ENCODE measurements at regions not wholly inside any gene's neighbourhood (a gene's known extent, or its start where the extent isn't known, plus 50 kb on each side); places are given as distances from the start of the nearest gene placed in this dataset.
"Not testable (repeated sequence)": the region's sequence is repeated elsewhere in the genome, so short reads cannot be mapped to it uniquely, and the experiment has no call there.

DNA sequence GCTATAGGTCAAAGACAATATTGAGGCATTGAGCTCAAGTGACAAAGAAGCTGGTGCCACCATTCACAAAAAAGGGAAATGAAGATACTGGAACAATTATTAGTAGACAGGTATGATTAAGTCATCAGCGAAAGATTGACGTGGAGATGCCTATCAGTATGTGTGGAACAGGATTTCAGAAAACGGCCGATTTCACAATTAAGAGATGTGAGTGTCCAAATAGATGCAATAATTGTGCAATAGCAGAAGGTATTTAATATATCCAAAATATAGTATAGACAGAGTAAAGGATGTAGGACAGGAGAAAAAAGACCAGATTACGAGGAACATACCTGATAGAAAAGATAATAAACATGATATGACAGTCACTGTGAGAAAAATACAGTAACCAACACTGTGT, 433.1 kb downstream of the C12orf50 start:
- no peak for DNase-seq (ENCODE audit: extremely low read depth, low read depth, low spot score)

DNA sequence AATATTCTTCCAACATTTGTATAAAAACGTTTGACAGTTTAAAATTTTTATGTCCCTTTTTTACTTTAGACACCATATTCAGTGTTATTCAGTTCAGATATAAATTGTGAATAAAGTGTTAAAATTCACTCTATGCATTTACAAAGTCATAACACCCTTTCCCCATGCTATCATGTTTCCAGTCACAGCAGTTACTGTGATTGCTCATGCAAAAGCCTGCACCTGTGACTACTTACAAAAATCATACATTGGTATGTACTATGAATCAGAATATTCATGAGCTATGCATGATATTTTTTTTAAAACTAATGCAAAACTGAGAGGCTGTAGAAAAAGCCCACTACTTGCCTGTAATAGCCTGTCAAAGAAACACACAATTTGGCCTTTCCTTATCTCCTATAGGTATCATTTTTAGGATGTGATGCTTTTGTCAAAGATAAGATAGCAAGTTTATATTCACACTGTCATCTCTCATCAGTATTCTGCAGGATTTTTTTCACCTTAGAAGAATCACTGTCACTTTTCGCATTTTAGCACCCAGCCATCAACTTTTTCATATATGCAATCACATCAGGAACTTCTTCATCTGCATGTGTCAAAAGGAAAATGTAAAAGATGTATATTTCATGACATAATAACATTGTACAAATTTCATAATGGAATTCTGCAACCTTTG, 443.2 kb downstream of the C12orf50 start:
- no peak for DNase-seq (ENCODE audit: extremely low read depth, low read depth, low spot score)

DNA sequence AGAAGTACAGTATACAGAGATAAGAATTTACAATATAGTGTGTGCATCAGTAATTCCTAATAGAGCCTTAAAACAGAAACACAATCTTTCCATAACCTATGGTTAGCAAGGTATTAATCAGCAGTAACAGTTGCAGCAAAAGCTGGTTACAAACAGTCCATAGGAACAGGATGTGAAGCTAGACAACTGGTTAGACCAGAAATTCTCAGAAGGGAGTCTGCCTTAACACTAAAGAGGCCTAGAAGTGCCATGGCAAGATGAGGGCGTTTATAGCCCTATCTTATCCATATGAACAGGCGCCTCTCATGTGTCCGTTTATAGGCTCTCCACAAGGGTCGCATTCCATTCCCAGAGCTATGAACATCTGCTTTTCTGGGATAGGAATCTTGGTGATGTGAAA, 450.1 kb downstream of the C12orf50 start:
- not testable (repeated sequence) for DNase-seq (ENCODE audit: extremely low read depth, low read depth, low spot score)

DNA sequence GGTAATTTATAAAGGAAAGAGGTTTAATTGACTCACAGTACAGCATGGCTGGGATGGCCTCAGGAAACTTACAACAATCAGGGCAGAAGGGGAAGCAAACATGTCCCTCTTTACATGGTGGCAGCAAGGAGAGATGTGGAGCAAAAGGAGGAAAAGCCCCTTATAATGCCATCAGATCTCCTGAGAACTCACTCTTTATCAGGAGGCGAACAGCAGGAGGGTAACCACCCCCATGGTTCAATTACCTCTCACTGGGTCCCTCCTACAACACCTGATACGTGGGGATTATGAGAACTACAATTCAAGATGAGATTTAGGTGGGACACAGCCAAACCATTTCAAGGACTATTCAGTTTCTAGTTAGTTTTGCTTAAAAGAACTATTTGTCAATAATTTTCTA, 453.3 kb downstream of the C12orf50 start:
- no peak for DNase-seq (ENCODE audit: extremely low read depth, low read depth, low spot score)

DNA sequence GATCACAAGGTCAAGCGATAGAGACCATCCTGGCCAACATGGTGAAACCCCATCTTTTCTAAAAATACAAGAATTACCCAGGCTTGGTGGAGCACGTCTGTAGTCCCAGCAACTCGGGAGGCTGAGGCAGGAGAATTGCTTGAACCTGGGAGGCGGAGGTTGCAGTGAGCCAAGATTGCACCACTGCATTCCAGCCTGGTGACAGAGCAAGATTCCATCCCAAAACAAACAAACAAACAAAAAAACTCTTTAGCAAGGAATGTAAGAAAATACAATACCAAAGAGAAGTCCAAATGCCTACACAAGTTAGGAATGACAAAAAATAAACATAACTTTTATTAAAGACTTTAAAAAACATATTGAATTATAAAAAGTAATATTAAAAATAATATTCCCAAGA, 462.3 kb downstream of the C12orf50 start:
- DNase-seq (ENCODE audit: extremely low read depth, low read depth, low spot score) = not testable (repeated sequence)

DNA sequence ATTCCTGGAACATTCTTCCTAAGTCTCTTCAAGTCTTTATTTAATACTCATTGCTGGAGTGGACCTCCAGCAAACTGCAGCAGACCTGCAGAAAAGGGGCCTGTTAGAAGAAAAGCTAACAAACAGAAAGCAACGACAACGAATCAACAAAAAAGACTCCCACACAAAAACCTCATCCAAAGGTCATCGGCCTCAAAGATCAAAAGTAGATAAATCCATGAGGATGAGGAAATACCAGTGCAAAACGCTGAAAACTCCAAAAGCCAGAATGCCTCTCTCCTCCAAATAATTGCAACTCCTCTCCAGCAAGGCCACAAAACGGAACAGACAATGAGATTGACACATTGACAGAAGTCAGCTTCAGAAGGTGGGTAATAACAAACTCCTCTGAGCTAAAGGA, 472.2 kb downstream of the C12orf50 start:
- DNase-seq (ENCODE audit: extremely low read depth, low read depth, low spot score) = no peak

DNA sequence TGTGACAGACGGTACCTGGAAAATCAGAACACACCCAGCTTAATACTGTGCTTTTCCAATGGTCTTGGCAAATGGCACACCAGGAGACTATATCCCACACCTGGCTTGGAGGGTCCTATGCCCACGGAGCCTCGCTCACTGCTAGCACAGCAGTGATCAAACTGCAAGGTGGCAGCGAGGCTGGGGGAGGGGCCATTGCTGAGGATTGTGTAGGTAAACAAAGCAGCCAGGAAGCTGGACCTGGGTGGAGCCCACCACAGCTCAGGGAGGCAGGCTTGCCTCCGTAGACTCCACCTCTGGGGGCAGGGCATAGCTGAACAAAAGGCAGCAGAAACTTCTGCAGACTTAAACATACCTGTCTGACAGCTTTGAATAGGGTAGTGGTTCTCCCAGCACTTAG, 498.0 kb downstream of the C12orf50 start:
- not testable (repeated sequence) for DNase-seq (ENCODE audit: extremely low read depth, low read depth, low spot score)

DNA sequence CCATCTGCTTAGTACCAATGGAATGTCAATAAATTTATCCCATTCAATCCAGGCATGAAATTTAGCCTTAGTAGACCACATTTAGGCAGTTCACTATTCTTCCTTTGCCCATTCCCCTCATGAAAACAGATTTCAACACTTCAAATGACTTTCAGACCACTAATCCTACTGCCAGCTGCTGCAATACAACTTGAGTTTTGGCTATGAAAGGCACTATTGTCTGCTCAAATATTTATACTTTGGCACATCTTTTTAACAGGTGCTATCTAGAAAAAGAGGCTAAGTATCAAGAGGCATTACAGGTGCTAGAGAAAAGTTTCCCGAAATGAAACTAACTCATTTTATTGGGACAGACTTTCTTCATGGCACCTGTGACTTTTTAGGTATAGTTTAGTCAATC, 499.8 kb downstream of the C12orf50 start:
- DNase-seq (ENCODE audit: extremely low read depth, low read depth, low spot score) = no peak

DNA sequence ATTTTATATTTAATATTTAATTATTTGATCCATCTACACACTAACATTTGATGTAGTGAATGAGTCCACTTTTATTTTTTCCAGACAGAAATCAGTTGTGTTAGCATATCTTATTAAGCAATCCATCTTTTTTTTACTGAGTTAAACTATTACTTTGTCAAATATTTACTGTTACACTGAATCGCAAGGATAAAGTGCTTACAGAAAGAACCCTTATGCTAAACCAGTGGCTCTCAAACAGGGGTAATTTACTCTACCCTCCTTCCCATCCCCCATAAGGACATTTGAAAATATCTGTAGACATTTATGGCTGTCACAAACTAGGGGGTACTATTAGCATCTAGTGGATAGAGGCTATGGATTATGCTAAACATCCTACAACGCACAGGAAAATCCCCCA, 508.2 kb downstream of the C12orf50 start:
- DNase-seq (ENCODE audit: extremely low read depth, low read depth, low spot score) = no peak

DNA sequence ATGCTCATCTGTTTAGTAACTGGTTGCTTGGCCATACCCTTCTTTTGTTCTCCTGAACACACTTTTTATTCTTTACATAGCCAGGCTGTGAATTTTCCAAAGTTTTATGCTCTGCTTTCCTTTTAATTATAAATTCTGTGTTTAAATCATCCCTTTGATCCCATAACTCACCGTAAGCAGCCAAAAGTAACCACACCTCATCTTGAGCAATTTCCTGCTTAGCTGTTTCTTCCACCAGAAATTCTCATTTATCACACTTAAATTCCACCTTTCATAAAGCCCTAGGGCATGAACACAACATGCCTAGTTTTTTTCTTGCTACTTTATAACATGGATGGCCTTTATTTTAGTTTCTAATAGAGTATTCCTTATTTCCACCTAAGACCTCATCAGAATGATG, 510.7 kb downstream of the C12orf50 start:
- no peak for DNase-seq (ENCODE audit: extremely low read depth, low read depth, low spot score)

DNA sequence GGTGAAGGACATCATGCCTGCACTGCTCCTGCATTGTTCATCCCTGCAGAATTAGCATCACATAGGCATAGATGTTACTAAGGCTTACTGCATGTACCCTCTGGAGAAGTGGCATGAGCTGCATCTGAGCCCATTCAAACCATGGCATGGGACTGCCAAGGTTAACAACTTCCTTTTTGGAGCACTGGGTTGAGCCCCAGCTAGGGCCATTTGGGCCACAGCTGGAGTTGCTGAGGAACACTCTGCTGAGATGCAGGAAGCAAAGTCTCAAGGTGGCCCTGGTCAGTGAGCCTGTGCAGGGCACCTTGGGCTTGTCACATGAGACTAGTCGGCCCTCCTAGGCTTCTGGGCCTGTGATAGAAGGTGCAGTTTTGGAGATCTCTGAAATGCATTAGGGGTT, 511.2 kb downstream of the C12orf50 start:
- DNase-seq (ENCODE audit: extremely low read depth, low read depth, low spot score) = no peak

DNA sequence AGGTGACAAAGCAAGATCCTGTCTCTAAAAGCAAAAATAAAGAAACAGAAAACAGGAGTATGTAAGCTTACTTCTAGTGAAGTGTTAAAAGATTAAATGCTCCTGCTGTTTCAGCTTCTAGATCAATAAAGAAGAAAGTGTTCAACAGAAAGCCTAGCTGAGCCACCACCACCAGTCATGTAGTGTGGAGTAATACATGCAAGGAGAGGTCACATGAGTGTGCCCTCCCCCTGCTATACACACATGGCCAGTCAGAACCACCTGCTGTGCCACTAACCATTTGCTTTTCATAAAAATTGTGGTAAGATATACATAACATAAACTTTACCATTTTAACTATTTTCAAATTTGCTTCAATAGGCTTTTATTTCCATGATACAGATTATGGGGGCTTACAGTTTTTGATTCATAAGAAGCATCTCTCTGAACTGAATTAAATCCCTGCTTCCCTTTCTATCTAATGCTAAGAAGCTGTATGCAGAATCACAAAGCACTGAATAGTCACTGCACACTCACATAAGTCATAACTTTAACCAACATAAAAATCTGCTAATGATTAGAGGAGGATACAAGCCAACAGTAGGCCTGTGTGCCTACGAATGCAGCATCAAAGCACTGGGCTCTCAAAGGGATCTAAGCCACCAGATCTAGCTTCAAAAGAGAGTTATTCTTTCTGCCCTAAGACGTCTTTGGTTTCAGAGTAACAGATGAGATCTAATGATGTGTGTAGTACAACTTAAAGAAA, 515.5 kb downstream of the C12orf50 start:
- no peak for DNase-seq (ENCODE audit: extremely low read depth, low read depth, low spot score)

DNA sequence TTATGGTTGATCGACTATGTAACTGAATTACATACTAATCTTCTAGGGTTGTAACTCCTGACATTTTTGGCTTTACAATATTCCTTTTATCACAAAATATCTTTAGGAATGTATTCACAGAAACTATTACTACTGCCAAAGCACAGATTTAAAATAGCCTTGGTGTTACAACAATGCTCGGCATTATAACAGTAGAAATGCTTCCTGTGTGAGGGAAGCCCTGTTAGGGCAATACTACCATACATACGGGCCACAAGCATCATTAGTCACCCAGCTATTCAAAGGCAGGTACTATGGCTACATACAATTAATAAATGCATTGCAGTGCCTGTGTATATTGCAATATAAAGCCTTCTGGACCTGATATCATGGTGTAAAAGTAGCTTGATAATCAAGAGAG, 517.8 kb downstream of the C12orf50 start:
- DNase-seq (ENCODE audit: extremely low read depth, low read depth, low spot score) = no peak

DNA sequence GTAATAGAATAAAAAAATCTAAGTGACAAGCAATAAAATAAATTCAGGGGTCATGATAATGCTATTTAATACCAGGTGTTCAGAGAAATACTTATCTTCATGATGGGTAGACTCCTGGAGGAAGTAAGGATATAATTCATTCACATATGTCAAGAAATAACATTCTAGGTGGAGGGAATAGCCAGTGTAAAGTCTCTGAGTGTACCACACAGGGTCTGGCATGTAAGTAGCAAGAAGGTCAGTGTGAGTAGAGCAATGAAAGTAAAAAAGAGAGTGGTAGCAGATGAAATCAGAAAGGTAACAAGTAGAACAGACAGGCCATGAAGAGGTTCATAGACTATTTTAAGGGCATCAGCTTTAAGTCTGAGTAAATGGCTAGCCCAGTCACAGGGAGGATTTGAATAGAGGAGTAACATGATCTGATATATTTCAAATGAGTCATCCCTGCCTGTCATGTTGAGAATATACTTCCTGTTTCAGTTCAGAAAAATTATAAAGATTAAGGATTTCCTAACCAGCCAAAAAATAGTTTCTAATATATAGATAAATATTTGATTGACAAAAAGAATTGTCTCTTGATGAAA, 519.9 kb downstream of the C12orf50 start:
- peak; percentile 18 for DNase-seq (ENCODE audit: extremely low read depth, low read depth, low spot score)

DNA sequence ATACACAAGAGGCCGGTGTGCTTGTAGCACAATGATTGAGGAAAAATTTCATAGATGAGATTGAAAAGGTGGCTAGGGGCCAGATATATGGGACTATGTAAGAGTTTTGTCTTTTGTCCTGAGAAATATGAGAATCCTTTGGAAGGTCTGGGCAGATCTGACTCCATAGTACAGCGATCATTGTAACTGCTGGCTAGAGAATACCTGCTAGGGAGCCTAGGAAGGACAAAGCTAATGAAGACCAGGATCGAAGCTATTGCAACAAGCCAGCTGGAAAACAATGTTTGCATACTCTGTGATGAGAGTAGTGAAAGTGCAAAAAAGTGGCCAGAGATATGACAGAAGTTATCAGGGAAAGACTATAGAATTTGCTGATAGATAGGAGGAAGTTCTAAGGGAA, 537.6 kb downstream of the C12orf50 start:
- no peak for DNase-seq (ENCODE audit: extremely low read depth, low read depth, low spot score)

DNA sequence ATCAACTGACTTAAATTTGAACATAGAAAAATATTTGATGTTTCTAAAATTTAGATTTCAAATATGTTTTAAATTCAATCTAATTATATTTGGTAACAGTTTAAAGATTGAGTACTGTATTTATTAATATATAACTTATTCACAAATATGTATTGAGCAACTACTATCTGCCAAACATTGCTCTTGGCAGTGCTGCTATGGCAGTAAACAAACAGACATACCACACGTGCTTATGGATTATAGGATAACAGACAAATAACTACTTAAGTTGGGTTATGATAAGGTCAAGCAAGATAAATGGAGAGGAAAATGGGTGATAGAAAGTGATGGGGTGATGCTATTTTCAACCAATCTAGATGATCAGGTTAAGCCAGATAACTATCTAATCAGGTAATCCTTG, 538.1 kb downstream of the C12orf50 start:
- DNase-seq (ENCODE audit: extremely low read depth, low read depth, low spot score) = no peak

DNA sequence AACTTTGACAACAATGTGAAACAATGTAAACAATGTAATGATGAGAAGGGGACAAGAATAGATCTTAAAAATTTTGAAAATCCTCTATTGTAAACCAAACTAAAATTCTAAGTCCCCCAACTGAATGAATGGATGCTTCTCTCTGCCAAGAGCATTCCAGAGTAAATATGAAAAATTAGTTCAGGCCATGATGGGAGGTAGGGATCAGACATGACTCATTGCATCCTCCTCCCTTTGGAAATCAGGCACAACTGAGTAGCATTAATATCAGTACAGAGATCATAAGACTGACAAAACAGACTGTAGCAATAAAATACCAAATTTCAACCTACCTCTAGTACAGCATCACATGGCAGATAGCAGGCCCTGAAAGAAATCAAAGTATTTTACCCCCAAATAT, 559.9 kb downstream of the C12orf50 start:
- DNase-seq (ENCODE audit: extremely low read depth, low read depth, low spot score) = no peak

DNA sequence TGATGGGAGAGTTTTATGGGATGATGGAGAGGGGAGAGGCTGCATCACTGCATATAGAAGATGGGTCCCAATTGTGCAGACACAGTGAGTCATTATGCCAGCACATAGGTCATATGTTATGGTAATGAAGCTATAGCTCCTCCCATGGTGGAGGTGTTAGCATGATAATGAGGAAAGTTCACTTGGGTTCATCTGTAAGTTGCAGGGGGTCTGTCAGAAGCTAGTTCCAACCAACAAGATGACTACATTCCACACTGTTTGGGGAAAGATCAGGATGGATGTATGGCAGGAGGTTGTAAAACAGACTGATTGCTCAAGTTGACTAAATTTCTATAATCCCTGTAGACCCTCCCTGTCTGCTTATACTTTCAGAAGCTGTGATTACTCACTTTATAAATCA, 561.3 kb downstream of the C12orf50 start:
- DNase-seq (ENCODE audit: extremely low read depth, low read depth, low spot score) = no peak

DNA sequence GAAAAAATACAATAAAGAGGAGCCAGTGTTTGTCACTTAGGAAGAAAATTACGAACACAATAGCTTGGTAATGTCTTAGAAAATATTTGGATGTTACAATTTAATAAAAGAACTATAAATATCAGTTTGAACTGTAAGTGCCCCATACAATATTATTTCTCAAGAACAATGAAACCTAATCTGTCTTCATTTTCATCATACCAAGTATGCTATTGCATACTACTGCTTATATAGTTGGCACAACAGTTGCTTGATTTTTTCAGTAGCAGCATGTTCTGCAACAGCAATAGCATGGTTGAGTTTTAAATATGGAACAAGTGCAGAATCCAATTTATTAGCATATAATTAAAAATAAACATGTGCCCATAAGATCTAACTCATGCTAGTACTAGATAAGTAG, 564.6 kb downstream of the C12orf50 start:
- DNase-seq (ENCODE audit: extremely low read depth, low read depth, low spot score) = no peak

DNA sequence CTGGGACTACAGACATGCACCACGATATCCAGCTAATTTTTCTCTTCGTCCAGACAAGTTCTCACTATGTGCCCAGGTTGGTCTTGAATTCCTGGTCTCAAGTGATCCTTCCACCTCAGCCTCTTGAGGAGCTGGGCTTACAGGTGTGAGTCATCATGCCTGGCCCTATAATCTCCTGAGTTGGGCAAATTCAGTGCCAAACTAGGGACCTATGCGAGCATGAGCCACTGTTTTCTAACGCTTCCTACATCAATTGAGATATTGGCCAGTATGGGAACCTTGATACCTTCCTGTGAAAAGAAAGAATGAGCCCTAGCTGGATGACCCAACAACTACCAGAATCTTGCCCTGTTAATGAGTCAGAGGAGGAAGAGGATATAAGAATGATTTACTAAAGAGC, 585.2 kb downstream of the C12orf50 start:
- no peak for DNase-seq (ENCODE audit: extremely low read depth, low read depth, low spot score)

DNA sequence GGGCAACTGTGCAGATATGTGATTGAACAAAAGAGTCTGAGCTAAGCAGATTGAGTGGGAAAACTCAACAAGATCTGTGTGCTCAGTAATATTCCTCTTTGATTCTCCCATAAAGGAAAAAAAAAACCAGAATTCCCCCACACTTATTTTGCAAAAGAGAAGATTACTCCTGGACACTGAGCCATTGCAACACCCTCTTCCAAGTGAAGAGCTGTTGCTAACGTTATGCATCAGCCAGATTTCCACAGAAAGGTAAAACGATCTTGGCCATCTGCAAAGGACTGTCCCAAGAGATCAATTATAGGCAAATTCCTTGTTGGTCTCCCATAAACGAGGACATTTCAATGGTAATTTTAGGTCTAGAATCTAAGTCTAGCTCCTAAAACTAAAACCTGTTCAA, 587.7 kb downstream of the C12orf50 start:
- DNase-seq (ENCODE audit: extremely low read depth, low read depth, low spot score) = no peak
